HG02610 (cell line): ENCODE measurements at regions not wholly inside any gene's neighbourhood (a gene's known extent, or its start where the extent isn't known, plus 50 kb on each side); places are given as distances from the start of the nearest gene placed in this dataset.
"Not testable (repeated sequence)": the region's sequence is repeated elsewhere in the genome, so short reads cannot be mapped to it uniquely, and the experiment has no call there.

ENCODE experiments used
- ATAC-seq: cut with Tn5 transposase; IDR thresholded peaks from one replicate; pipeline ENCODE4 v1.9.1; 2021; ENCODE audit warnings: mild to moderate bottlenecking, moderate library complexity; ENCODE audit not compliant: unreplicated experiment

GRCh38 chr5:124056326-124056990 lies 544.5 kb downstream of the CSNK1G3 start:
- peak; percentile 72 for ATAC-seq

DNA sequence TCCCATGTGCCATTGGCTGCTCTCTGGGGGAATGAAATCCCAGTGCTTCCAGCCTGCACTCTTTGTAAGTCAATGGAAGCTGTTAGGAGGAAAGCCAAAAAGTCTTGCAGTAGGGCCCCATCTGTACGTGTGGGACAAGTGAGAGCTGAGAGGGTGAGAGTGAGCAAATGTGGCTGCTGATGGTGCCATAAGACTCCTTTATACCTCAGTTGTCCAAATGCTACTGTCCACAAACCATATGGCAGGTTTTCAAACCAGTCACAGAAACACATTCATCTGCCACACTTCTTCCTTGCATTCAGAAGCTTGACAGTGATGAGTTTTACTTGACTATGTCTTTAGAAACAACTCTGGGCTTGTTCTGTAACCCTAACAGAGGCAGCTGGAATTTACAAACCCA lies 543.8 kb downstream of the CSNK1G3 start:
- no peak for ATAC-seq

- peak; percentile 38 for ATAC-seq
Measured at GRCh38 chr5:124054564-124054963, 542.6 kb downstream of the CSNK1G3 start.

- no peak for ATAC-seq
Measured at GRCh38 chr5:124053340-124053739, 541.4 kb downstream of the CSNK1G3 start.

DNA sequence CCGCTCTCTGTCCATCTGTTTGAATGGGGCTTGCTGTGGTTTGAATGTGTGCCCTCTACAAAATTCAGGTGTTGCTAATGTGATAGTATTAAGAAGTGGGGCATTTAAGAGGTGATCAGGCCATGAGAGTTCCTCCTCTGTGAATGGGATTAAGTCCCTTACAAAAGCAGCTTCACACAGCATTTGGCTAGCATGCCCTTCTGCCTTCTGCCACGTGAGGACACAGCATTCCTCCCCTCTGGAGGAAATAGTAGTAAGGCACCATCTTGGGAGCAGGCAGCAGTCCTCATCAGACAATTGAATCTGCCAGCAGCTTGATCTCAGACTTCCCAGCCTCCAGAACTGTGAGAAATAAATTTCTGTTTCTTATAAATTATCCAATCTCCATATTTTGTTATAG lies 540.2 kb downstream of the CSNK1G3 start:
- ATAC-seq, result no peak

DNA sequence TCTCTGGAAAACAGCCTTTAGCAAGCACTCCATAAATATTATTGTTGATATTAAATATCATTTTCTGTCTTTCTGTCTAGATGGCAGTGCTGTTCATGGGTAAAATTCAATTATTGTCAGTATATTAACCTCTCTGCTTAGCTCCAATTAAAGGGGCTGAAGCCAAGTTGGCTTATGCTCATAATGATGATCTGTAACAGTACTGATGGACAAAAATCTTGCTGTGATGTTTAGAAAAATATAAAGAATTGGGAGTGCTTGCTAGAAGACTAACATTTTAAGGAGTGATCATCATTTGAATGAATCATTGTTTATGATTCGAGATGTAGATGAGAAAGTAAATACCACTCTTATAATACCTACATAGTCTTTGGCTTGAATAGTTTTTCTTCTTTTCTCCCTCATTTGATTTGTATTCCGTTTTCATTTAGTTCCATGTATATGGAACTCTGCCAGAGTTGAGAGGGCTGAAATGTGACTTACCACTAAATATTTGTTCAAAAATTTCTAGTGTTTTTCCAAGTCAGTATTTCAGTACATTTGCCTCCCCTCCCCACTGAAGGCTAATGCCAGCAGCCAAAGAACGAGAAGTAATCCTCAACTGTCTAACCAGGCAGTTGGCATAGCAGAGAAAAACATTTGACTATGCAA lies 538.3 kb downstream of the CSNK1G3 start:
- ATAC-seq, result no peak

DNA sequence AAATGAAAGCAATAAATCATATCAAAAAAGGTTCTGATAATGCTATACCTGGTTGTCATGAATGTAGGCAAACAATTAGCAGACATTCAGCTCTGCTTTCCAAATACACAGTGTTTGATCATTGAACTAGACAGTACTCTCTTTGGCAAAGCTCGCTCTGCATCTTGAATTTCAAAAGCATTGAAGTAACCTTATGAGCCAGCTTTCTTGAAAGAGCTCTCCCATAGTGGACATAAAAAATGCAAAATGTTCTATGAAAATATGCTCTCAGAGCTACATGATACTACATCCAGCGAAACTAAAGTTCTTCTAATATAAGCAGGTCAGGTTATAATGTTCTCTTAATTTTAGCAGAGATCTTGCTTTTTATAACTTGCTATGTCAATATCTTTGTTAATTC lies 533.4 kb downstream of the CSNK1G3 start:
- no peak for ATAC-seq

GRCh38 chr5:124044613-124045012 lies 532.6 kb downstream of the CSNK1G3 start:
- ATAC-seq, result no peak

DNA sequence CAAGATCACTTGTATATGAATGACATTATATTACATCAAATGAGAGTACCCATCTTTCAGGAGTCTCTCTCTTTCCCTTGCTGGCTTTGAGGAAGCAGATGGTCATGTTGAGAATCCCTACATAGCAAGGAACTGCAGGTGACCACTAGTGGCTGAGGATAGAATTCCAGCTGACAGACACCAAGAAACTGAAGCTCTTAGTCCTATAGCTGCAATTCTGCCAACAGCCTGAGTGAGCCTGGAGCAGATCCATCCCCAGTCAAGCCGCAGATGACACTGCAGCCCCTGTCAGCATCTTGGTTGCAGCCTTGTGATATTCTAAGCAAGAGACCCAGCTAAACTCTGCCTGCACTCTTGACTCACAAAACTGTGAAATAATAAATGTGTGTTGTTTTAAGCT lies 531.5 kb downstream of the CSNK1G3 start:
- no peak for ATAC-seq

DNA sequence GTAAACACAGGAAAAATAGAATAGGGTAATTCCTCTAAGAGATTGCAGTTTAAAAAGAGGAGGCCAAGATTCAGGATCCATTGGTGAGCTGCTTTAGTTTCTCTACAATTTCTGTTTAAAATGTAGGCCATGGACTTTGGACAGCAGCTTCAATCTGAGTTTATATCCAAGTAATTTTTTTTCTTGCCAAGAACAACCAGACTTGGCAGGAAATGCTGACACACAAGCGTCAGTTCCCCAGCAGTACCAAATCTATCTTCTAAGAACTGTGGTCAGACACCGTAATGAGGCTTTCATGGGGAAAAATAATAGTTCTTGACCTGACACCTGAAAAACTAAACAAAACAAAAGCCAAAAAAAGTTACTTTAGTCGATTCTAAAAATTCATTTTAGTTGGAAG lies 528.8 kb downstream of the CSNK1G3 start:
- no peak for ATAC-seq

DNA sequence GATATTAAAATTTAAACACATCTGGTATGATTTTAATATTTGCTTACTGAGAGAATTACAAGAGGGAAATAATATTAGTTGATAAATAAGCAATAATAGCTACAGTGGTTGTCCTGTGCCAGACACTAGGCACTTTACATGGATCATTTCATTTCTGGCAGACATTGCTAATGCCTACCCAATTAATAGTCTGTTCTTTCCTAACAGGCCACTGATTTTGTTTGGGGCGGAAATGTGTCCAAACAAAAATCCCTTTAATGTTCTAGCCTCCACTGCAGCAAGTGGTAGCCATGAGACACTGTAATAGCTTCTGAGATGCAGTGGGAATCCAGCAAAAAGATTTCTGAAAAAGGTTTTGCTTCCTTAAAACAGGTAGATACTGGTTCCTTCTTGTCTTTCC lies 527.4 kb downstream of the CSNK1G3 start:
- no peak for ATAC-seq

DNA sequence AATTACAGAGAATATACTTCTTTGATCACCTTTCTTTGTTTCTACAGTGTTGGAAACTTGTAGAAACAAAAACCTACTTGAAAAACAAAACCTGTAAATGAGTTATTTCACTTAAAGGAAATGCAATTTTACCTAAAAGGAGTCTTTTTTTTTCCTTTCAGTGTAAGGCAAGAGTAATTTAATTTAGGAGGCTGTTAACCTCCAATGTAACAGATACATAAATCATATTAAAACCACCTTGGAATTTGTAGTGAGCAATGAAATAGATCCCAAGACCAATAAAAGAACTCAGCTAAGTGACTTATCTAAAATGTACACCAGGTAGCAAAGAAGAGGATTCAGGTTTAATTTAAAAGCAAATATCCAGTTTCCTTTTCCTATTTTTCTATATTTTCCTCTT lies 524.8 kb downstream of the CSNK1G3 start:
- no peak for ATAC-seq

GRCh38 chr5:124034963-124035362 lies 523.0 kb downstream of the CSNK1G3 start:
- ATAC-seq, result peak; percentile 99

GRCh38 chr5:124034083-124034700 lies 522.2 kb downstream of the CSNK1G3 start:
- ATAC-seq, result no peak

DNA sequence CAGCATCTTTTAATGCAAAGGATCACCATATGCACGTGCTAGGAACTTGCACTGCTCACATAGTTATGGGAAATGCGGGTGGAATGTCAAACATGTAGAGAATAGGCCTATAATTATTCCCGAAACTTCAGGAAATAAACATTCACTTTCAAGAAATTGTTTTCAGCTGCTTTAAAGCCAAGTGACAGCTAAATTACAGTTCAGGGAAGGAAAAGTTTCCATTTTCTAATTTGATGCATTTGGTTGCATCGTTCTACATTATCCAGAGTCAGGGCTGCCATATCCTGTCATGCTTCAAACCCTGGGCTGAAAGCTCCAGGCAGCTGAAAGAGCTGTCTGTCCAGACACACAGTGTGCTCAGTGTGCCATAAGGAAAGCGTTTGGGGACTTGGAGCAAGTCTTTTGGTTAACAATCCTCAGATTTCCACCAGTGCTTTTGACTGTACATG lies 518.1 kb downstream of the CSNK1G3 start:
- no peak for ATAC-seq

GRCh38 chr5:124027441-124027840 lies 515.5 kb downstream of the CSNK1G3 start:
- ATAC-seq, result no peak

DNA sequence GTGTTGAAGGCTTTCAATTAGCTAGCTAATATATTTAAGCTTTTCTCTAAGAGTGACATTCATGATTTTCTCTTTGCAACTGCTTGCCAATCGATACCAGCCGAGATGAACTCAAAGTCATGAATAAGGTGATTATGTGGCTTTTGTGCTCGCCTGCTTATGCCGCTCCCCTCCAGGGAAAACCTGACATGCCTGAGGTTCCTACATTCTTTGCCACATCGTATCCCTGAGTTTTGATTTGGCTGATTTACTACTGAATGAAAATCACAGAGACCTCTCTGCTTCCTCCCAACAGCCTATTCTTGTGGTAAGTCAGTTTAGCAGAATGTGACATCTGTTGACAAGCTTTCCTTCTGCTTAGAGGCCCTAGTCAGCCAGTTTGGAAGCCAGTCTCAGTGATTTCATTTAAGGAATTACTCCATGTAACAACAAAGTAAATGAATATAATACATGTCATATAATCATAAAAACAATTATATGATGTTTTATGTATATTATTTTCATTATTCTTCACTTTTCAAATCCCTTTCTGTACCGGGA lies 513.4 kb downstream of the CSNK1G3 start:
- ATAC-seq, result no peak

DNA sequence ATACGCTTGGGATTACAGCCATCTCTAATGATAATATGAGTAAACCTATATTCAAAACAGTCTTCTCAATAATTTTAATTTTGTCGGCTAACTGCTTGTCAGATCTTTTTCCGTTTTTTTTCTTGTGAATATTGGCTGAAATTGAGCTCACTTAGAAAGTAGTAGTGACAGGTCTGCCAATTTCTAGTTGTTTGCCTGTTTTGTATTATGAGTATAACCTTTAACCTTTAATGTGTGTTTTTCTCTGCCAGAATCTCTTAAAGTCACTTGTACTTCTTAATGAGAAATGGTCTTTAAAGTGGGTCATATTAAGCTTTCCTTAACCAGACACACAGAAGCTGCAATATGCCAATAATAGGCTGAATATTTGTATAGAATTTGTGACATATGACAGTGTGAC lies 511.0 kb downstream of the CSNK1G3 start:
- no peak for ATAC-seq

DNA sequence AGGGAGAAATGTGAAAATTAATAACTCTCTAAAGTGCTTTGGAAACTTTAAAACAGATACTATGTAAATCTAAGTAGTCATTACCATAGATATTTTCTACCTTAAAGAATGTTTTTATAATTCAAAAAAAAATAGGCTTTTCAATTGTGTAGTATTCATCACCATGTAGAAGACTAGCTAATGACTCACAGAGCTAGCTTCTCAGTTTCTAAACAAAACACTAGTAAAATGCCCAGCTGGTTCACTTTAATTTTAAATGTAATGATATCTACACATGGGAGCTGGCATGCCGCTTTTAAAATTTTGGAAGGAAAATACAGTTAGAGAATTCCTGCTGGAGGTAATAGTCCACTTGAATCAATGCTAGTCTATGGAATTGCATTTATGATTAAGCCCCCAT lies 509.8 kb downstream of the CSNK1G3 start:
- no peak for ATAC-seq

- no peak for ATAC-seq
Measured at GRCh38 chr5:124021066-124021641, 509.2 kb downstream of the CSNK1G3 start.

GRCh38 chr5:124017321-124017720 lies 505.3 kb downstream of the CSNK1G3 start:
- not testable (repeated sequence) for ATAC-seq
